ENCODE measurements at regions not wholly inside any gene's neighbourhood (a gene's known extent, or its start where the extent isn't known, plus 50 kb on each side); places are given as distances from the start of the nearest gene placed in this dataset.

DNA sequence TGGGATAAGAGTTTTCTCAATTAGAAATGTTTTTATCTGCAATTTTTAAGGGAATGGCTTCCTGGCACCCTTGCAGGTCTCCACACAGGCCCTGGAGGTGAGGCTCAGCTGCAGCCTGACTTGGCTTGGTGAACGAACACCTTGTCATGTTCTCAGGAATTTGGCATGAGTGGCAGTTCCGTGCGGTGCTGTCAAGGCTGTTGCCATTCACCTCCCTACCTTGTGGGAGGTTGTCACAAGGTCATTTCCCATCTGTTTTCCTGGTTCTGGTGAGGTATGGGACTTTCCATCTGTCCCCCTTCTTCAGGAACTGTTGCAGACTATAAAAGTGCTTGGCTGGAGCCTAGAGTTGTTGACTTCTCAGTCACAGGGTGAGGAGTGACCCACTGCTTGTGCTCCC is 82.9 kb downstream of the ELOVL4 start:
- DNase-seq (ENCODE audit: low read depth, low spot score), result no peak

- DNase-seq (ENCODE audit: low read depth, low spot score), result no peak
Measured at GRCh38 chr6:79864001-79864400, 83.4 kb downstream of the ELOVL4 start.

DNA sequence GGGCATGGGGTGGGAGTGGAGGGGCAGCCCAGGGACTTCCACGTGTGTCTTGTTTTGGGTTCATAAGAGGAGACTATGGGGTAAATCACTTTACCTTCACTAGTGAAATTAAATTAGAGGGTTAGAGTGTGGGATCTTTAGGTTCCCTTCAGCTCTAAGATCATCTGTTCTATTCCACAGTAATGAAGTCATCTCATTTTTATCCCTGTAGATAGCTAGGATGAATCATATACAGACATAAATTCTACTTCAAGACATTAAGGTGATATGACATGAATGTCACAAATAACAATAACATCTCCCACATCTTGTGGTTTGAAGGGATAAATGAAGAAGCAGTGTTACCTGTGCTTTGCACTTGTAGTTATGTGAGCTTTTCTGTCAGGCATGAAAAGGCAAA is 83.8 kb downstream of the ELOVL4 start:
- DNase-seq (ENCODE audit: low read depth, low spot score), result no peak

DNA sequence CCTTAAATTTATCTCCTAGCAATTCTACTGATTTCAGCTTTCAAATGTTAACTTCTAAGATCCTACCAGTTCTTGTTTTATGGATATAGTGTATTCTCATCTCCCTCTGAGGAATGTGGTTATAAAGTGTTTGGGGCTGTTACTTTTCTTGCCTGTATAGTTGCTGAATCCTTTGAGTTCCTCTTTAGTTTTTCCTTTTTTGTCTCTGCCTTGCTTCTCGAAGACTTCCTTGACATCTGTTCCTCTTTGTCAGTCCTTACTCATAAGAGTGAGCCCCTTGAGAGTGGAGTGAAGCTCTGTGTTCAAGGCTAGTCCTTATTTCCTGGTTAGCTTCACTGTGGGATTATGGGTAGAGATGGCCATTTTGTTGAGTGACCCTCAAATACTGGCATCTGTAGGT is 84.6 kb downstream of the ELOVL4 start:
- no peak for DNase-seq (ENCODE audit: low read depth, low spot score)

DNA sequence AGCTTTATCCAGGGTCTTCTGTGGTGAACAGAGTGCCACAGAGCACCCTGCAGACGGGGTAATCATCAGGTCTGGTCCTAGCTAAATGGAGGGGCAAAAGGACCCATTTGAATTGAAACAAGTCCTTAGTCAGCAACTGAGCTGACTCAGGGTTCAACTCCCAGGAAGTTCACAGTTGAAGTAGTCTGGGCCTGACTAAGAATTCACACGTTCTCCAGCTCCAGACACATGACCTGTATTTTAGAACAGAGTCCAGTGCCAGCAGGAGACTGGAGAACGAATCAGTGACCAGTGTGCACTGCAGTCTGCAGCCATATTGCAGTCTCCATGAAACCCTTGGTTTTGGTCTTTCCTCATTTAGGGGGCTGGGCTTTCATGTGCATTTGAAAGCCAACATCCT is 85.2 kb downstream of the ELOVL4 start:
- no peak for DNase-seq (ENCODE audit: low read depth, low spot score)

DNA sequence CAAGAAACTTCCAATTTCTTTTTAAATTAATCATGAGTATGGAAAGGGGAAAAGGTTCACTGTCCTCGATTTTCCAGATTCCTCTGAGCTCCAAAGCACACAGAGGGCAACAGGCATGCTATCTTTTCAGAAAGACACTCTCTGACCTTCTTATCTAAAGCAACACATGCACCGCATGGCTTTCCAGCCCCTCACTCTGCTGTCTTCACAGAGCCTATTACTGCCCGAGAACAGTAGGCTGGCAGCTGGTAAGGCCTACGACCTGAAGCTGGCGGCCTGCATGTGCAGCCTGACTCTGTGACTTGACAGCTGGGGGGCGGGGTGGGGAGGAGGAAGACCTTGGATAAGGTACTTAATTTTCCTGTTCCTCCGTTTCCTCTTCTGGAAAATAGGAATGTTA is 86.3 kb downstream of the ELOVL4 start:
- DNase-seq (ENCODE audit: low read depth, low spot score), result no peak

- DNase-seq (ENCODE audit: low read depth, low spot score), result no peak
Measured at GRCh38 chr6:79847426-79847825, 99.9 kb downstream of the ELOVL4 start.

DNA sequence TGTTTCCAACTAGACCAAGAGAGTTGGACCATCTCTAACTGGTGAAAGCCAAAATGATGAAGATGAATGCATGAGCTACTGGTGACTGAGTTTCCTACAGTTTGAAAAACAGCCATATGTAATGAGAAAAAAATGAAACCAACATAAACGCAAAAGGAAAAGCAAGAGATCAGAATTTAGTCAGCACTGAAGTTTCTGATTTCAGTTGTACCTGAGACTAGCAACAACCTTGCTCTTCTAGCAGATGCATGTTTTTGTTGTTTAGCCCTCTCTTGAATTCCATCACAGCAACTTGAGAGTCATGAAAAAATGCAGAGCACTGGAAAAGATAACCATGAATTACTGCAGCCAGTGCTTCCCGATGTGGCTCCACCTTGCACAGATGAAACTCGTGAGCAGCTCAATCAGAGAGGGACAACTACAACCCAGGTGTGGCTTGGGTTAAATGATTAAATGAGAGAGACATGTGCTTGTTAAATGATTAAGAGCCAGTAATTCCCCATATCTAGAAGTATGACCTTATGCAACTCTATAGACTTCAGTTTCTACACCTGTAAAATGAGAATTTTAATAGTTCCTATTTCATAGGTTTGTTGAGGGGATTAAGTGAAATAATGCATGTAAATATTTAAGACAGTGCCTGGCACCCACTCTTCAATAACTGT is 104.8 kb downstream of the ELOVL4 start:
- DNase-seq (ENCODE audit: low read depth, low spot score), result no peak

GRCh38 chr6:79841577-79842375 is 105.6 kb downstream of the ELOVL4 start:
- DNase-seq (ENCODE audit: low read depth, low spot score), result no peak

DNA sequence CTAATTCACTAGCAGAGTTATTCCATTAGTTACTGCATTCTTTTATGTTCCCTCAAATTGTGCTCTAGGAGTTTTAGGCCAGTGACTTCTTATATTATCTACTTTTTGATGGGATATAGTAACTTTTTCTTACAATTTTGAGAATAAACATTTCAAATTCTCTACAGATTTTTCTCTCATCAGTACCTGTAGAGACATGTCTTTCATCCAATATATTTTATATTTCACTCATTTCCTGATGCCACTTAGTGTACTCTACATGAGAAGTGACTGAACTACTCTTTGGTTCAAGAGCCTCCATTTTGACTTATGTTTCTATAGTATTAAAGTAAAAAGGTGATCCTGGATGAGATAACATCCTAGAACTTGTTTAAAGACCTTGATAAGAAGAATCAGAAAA is 108.5 kb downstream of the ELOVL4 start:
- no peak for DNase-seq (ENCODE audit: low read depth, low spot score)

- DNase-seq (ENCODE audit: low read depth, low spot score), result no peak
Measured at GRCh38 chr6:79833964-79834284, 113.4 kb downstream of the ELOVL4 start.

- no peak for DNase-seq (ENCODE audit: low read depth, low spot score)
Measured at GRCh38 chr6:79833264-79833963, 113.9 kb downstream of the ELOVL4 start.

GRCh38 chr6:79832723-79833122 is 114.6 kb downstream of the ELOVL4 start:
- DNase-seq (ENCODE audit: low read depth, low spot score), result no peak

DNA sequence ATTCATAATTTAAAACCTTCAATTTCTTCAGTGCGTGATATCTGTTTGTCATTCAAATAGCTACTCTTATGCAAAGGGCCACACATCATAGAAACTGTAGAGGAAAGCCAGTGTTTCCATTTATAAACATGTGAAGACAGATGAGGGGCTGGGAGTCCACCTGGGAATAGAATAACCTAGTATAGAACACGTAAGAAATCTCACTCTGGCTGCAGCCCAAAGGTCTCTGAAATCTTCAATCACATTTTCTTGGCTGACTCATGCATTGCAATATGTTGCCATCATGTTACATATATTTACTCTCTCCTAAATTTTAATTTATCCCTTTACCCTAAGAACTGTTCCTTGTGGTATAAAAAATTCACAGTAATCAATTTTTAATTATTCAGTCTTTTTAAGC is 123.2 kb downstream of the ELOVL4 start:
- no peak for DNase-seq (ENCODE audit: low read depth, low spot score)

DNA sequence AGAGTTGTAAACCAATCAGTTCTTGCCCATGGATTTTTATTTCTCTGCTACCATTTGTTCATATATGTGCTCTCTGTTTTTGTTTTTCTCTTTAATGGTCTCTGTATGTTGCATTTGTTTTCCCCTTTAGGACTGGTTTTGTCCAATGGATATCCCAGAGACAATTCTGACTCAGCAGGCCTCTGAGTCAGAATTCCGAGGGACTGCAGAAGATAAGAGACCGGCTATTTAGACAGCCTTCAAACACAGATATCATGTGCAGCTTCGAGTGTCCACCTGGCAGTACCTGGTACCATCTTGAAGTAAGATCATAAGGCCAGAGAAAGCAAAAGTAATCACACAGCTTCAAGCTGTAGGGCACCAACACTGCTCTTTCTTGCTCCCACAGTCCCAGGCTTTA is 125.5 kb downstream of the ELOVL4 start:
- DNase-seq (ENCODE audit: low read depth, low spot score), result no peak

GRCh38 chr6:79818471-79818870 is 128.9 kb downstream of the ELOVL4 start:
- no peak for DNase-seq (ENCODE audit: low read depth, low spot score)

GRCh38 chr6:79814940-79815339 is 132.4 kb downstream of the ELOVL4 start:
- no peak for DNase-seq (ENCODE audit: low read depth, low spot score)

DNA sequence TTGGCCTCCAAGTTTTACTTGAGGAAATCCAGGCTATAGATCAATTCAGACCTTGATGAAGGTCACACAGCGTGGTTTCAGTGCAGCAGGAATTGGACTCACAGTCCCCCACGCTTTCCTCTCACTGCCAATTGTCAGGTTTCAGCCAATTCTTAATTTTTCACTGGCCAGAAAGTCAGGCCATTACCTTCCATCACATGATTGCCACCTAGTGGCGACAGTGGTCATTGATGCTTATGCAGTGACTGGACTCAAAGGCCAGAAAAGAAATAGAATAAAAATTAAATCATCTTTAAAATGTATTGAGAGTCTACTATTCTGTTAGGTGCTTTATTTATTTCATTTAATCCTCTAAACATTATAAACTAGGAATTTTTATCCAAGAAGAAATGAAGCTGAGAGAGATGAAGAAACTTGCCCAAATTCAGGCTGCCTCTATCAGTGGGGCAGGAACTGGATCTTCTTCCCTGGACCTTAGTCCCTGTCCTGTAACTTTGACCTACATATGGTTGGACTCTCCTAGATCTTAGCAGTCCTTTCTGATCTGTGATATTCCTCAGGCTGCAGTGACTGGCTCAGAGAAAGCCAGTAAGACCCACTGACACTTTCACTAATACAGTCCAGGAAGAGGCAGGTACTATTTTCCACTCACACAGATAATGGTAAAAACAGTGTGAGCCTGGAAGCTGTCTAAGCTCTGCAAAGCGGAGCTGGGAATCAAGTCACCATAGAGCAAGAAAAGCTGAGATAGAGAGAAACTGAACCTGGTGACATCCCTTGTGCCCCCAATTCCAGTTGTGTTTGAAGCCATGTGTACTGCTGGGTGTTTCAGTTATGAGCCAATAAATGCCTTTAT is 133.3 kb downstream of the ELOVL4 start:
- peak; percentile 20 for DNase-seq (ENCODE audit: low read depth, low spot score)

DNA sequence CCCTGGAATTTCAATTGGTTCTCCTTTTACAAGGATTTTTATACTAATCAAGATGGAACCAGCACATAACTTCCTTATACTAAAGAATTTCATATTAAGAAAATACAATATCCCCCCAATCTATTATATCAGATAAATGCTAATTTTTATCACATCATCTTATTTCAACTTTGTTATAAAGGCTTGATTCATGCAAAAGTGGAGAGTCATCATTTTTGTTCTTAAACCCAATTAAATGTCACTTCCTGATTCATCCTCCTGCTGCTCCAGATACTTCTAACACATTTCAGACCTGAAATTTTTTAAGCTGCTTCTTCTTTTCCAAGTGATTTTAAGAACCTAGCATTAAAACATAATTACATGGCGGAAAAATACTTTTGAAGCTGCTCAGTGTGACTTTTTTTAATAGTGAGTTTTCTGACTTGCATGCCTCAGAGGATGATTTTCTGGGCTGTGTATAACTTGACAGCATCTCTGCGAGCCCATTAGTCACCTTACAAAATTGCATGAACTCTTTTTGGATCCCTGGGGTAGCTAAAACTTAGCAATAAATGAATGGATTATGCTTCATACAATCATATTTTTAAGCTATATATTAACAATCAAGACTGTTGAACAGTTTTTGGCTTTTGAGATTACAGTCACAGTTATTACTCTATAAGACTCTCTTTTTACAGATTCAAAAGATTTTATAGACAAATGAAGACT is 134.1 kb downstream of the ELOVL4 start:
- DNase-seq (ENCODE audit: low read depth, low spot score), result no peak

GRCh38 chr6:79812195-79812594 is 135.2 kb downstream of the ELOVL4 start:
- DNase-seq (ENCODE audit: low read depth, low spot score), result no peak

DNA sequence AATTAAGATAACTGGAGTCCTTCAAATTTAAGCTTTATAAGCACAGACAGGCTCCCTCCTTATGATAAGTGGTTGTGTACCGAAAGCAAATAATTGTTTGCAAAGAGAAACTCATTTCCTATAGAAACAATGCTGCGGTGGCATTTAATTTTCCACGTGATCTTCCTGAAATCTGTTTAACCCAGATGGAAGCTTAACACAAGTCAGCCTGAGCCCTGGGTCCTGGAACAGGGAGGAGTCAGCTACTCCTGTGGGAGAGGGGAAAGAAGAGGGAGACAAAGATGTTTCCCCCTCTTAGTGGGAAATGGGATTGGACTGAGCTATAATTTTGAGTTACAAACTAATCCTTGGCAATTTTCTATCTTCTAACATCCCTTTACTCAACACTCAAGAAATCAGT is 136.5 kb downstream of the ELOVL4 start:
- DNase-seq (ENCODE audit: low read depth, low spot score), result no peak

Data from iPS DF 19.7 (cell line).